Hepatocyte (in vitro differentiated cells): ENCODE measurements at regions not wholly inside any gene's neighbourhood (a gene's known extent, or its start where the extent isn't known, plus 50 kb on each side); places are given as distances from the start of the nearest gene placed in this dataset.

Experiments used
- CTCF ChIP-seq: fragments of 200-600 bp; sonication (generic); IDR thresholded peaks from 2 replicates; pipeline ENCODE4 v1.5.1; 2016; ENCODE audit warnings: antibody characterized with exemption, mild to moderate bottlenecking; ENCODE audit not compliant: poor library complexity
- EZH2 ChIP-seq: fragments of 200-600 bp; sonication (generic); IDR thresholded peaks from 2 replicates; pipeline ENCODE4 v1.6.1; 2016; ENCODE audit warnings: antibody characterized with exemption, mild to moderate bottlenecking, borderline replicate concordance

GRCh38 chr6:41464481-41464880 is 81.7 kb upstream of the FOXP4 start:
- TF ChIP-seq CTCF (no peak), EZH2 (no peak)
